ENCODE measurements at regions not wholly inside any gene's neighbourhood (a gene's known extent, or its start where the extent isn't known, plus 50 kb on each side); places are given as distances from the start of the nearest gene placed in this dataset.

DNA sequence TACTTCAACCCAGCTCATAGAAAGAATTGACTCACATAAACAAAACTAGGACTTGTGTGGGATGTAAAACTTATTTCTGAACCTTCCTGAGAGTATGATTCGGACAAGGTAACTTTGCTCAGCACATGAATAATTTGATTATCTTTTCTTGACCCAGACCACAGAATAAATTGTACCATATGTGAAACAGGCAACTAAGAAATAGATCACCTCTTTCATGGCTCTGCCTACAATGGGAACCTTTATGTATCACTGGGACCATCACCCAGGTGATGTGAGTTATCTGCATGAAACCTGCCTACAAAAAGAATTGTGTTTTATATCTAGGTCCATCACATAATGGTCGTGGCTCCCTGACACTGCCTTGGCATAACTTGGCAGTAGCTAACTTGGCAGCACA lies 1124.1 kb upstream of the AMELY start:
- no peak for TF ChIP-seq EZH2phosphoT487 (IDR thresholded peaks at IDR 0.05; ENCODE audit: low read depth)
- TF ChIP-seq, protein P1, sequence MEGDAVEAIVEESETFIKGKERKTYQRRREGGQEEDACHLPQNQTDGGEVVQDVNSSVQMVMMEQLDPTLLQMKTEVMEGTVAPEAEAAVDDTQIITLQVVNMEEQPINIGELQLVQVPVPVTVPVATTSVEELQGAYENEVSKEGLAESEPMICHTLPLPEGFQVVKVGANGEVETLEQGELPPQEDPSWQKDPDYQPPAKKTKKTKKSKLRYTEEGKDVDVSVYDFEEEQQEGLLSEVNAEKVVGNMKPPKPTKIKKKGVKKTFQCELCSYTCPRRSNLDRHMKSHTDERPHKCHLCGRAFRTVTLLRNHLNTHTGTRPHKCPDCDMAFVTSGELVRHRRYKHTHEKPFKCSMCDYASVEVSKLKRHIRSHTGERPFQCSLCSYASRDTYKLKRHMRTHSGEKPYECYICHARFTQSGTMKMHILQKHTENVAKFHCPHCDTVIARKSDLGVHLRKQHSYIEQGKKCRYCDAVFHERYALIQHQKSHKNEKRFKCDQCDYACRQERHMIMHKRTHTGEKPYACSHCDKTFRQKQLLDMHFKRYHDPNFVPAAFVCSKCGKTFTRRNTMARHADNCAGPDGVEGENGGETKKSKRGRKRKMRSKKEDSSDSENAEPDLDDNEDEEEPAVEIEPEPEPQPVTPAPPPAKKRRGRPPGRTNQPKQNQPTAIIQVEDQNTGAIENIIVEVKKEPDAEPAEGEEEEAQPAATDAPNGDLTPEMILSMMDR (IDR thresholded peaks at IDR 0.05; ENCODE audit: low read depth, low read length), result no peak
- Histone ChIP-seq H3K4me3 (ENCODE audit: low read length) (no peak overlapping the region), H3K36me3 (replicated peaks; ENCODE audit: low read depth, low read length) (no peaks in the 10 kb centered on the region), H4K20me1 (ENCODE audit: insufficient read depth, low read length) (no peaks in the 10 kb centered on the region), H3K4me1 (ENCODE audit: low read length) (no peaks in the 10 kb centered on the region), H3K27ac (ENCODE audit: low read length) (no peak overlapping the region), H3K4me2 (ENCODE audit: low read length) (no peak overlapping the region), H3K9me3 (ENCODE audit: insufficient read depth, low read length) (no peaks in the 10 kb centered on the region), H2AFZ (ENCODE audit: low read depth, low read length) (no peak overlapping the region), H3K79me2 (ENCODE audit: low read length) (no peaks in the 10 kb centered on the region), H3K27me3 (ENCODE audit: low read depth, low read length) (no peaks in the 10 kb centered on the region), H3K9ac (ENCODE audit: low read length) (no peak overlapping the region)

GRCh38 chrY:8034673-8035072 lies 1123.1 kb upstream of the AMELY start:
- Histone ChIP-seq H3K4me3 (ENCODE audit: low read length) (no peak overlapping the region), H3K4me1 (ENCODE audit: low read length) (no peaks in the 10 kb centered on the region), H3K27me3 (ENCODE audit: low read depth, low read length) (no peaks in the 10 kb centered on the region), H3K79me2 (ENCODE audit: low read length) (no peaks in the 10 kb centered on the region), H4K20me1 (ENCODE audit: insufficient read depth, low read length) (no peaks in the 10 kb centered on the region), H3K9ac (ENCODE audit: low read length) (no peak overlapping the region), H3K9me3 (ENCODE audit: insufficient read depth, low read length) (no peaks in the 10 kb centered on the region), H3K27ac (ENCODE audit: low read length) (no peak overlapping the region), H3K36me3 (replicated peaks; ENCODE audit: low read depth, low read length) (no peaks in the 10 kb centered on the region), H3K4me2 (ENCODE audit: low read length) (no peak overlapping the region), H2AFZ (ENCODE audit: low read depth, low read length) (no peak overlapping the region)
- TF ChIP-seq, protein P1 (IDR thresholded peaks at IDR 0.05; ENCODE audit: low read depth, low read length), result no peak
- no peak for TF ChIP-seq EZH2phosphoT487 (IDR thresholded peaks at IDR 0.05; ENCODE audit: low read depth)

- H3K9me3 ChIP-seq (ENCODE audit: insufficient read depth, low read length), result no peaks in the 10 kb centered on the region
- no peak overlapping the region for H3K4me2 ChIP-seq (ENCODE audit: low read length)
- TF ChIP-seq, protein P1 (IDR thresholded peaks at IDR 0.05; ENCODE audit: low read depth, low read length), result no peak
- TF ChIP-seq EZH2phosphoT487 (IDR thresholded peaks at IDR 0.05; ENCODE audit: low read depth), result no peak
- no peaks in the 10 kb centered on the region for H3K36me3 ChIP-seq (replicated peaks; ENCODE audit: low read depth, low read length)
- H3K27me3 ChIP-seq (ENCODE audit: low read depth, low read length), result no peaks in the 10 kb centered on the region
- H3K79me2 ChIP-seq (ENCODE audit: low read length), result no peaks in the 10 kb centered on the region
- H3K27ac ChIP-seq (ENCODE audit: low read length), result no peak overlapping the region
- no peak overlapping the region for H3K9ac ChIP-seq (ENCODE audit: low read length)
- no peak overlapping the region for H3K4me3 ChIP-seq (ENCODE audit: low read length)
- H4K20me1 ChIP-seq (ENCODE audit: insufficient read depth, low read length), result no peaks in the 10 kb centered on the region
- H3K4me1 ChIP-seq (ENCODE audit: low read length), result no peaks in the 10 kb centered on the region
- H2AFZ ChIP-seq (ENCODE audit: low read depth, low read length), result no peak overlapping the region
Measured at GRCh38 chrY:8033200-8033599, 1121.6 kb upstream of the AMELY start.

DNA sequence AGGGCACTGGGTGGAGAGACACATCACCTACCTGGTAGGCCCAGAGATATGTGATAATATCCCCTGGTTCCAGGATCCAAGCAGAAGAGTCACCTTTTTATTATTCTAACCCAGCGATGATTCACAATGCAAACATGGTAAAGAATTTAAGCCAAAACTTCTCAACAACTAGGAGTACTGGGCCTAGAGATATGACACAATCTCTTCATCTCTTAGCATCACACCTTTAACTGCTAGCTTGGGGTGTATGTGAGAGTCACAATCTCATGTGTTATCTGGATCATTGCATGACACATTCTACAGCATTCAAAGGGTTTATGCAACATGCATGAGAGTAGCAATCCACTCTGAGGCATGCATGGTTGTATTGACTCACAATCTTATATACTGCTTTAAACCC lies 1109.0 kb upstream of the AMELY start:
- H3K4me2 ChIP-seq (ENCODE audit: low read length), result no peak overlapping the region
- H3K4me3 ChIP-seq (ENCODE audit: low read length), result no peak overlapping the region
- no peak overlapping the region for H3K27ac ChIP-seq (ENCODE audit: low read length)
- H4K20me1 ChIP-seq (ENCODE audit: insufficient read depth, low read length), result no peaks in the 10 kb centered on the region
- no peaks in the 10 kb centered on the region for H3K9me3 ChIP-seq (ENCODE audit: insufficient read depth, low read length)
- no peak overlapping the region for H2AFZ ChIP-seq (ENCODE audit: low read depth, low read length)
- no peaks in the 10 kb centered on the region for H3K27me3 ChIP-seq (ENCODE audit: low read depth, low read length)
- no peak overlapping the region for H3K9ac ChIP-seq (ENCODE audit: low read length)
- no peaks in the 10 kb centered on the region for H3K4me1 ChIP-seq (ENCODE audit: low read length)
- TF ChIP-seq EZH2phosphoT487 (IDR thresholded peaks at IDR 0.05; ENCODE audit: low read depth), result no peak
- TF ChIP-seq, protein P1 (IDR thresholded peaks at IDR 0.05; ENCODE audit: low read depth, low read length), result no peak
- H3K36me3 ChIP-seq (replicated peaks; ENCODE audit: low read depth, low read length), result no peaks in the 10 kb centered on the region
- no peaks in the 10 kb centered on the region for H3K79me2 ChIP-seq (ENCODE audit: low read length)

Measured in OCI-LY3 (cell line).